OCI-LY3 (cell line): ENCODE measurements at regions not wholly inside any gene's neighbourhood (a gene's known extent, or its start where the extent isn't known, plus 50 kb on each side); places are given as distances from the start of the nearest gene placed in this dataset.

Experiments used
- EZH2phosphoT487 ChIP-seq: fragments of 200-600 bp; shearing (Covaris generic); IDR thresholded peaks from 2 replicates; pipeline ENCODE4 v1.6.1; 2018; ENCODE audit warnings: antibody characterized with exemption, mixed run types, low read depth
- TF ChIP-seq, protein P1 (sequence below): fragments of 200-600, 300-600 bp; sonication (generic); IDR thresholded peaks from 2 replicates; pipeline ENCODE4 v1.5.1; 2014; ENCODE audit warnings: antibody characterized with exemption, low read length, low read depth

DNA sequence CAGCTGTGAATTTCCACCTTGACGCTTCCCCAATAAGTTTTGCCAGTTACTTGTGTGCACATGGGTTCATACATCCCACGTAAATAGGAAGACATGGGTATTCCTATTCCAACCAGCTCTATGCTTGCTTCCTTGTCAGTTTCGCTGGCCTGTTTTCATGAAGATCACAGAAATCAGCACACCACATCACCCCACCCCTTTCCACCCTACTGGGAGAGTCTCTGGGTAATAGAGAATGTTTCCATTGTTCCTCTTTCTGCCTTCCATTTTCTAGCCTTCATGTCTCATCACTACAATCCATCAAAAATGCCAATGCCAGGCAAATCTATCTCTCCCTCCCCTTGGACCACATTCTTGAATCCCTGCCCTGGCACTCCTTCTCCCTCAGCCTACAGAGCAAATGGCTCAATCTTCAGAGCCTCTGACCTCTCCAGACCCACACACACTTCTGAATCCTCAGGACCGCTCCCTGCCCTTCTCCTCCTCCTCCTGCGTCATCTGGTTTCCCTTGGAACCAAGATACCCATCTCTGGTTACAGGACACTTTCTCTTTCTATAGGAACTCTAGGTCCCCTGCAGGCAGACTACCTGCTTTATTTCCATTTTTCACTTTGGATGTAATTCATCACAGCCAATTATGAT, 323.3 kb downstream of the DHX15 start:
- TF ChIP-seq, protein P1, sequence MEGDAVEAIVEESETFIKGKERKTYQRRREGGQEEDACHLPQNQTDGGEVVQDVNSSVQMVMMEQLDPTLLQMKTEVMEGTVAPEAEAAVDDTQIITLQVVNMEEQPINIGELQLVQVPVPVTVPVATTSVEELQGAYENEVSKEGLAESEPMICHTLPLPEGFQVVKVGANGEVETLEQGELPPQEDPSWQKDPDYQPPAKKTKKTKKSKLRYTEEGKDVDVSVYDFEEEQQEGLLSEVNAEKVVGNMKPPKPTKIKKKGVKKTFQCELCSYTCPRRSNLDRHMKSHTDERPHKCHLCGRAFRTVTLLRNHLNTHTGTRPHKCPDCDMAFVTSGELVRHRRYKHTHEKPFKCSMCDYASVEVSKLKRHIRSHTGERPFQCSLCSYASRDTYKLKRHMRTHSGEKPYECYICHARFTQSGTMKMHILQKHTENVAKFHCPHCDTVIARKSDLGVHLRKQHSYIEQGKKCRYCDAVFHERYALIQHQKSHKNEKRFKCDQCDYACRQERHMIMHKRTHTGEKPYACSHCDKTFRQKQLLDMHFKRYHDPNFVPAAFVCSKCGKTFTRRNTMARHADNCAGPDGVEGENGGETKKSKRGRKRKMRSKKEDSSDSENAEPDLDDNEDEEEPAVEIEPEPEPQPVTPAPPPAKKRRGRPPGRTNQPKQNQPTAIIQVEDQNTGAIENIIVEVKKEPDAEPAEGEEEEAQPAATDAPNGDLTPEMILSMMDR: no peak
- no peak for TF ChIP-seq EZH2phosphoT487
